GM12892 (cell line): ENCODE measurements at regions not wholly inside any gene's neighbourhood (a gene's known extent, or its start where the extent isn't known, plus 50 kb on each side); places are given as distances from the start of the nearest gene placed in this dataset.

Source experiments
- POLR2A ChIP-seq: IDR thresholded peaks from 2 replicates; pipeline ENCODE4 v1.6.1; 2011; ENCODE audit warnings: low read depth, low read length, control low read depth
- POLR2AphosphoS5 ChIP-seq: IDR thresholded peaks from 2 replicates; pipeline ENCODE4 v1.6.1; 2011; ENCODE audit warnings: low read depth, low read length, control low read depth
- TAF1 ChIP-seq: IDR thresholded peaks from 2 replicates; pipeline ENCODE4 v1.6.1; 2011; ENCODE audit warnings: low read depth, mild to moderate bottlenecking, control low read depth, low read length, borderline replicate concordance

DNA sequence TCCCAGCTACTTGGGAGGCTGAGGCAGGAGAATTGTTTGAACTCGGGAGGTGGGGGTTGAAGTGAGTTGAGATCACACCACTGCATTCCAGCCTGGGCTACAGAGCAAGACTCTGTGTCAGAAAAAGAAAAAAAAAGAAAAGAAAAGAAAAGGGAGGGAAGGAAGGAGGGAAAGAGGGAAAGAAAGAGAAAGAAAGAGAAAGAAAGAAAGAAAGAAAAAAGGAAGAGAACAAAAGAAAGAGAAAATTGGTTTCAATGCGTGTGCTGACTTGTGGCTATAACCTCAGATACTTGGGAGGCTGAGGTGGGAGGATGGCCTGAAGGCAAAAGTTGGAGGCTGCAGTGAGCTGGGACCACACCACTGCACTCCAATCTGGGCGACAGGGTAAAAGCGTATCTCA is 128.4 kb upstream of the TBX3 start:
- TF ChIP-seq POLR2AphosphoS5: no peak
- no peak for TF ChIP-seq POLR2A
- TF ChIP-seq TAF1: no peak
